H9 (cell line): ENCODE measurements at regions not wholly inside any gene's neighbourhood (a gene's known extent, or its start where the extent isn't known, plus 50 kb on each side); places are given as distances from the start of the nearest gene placed in this dataset.

Experiments used
- DNase-seq: peaks from one replicate; pipeline ENCODE4 v3.0.0-alpha.2; 2017
- H2AFZ ChIP-seq: one replicate; pipeline ENCODE4 v1.6.1; 2013; ENCODE audit warnings: mild to moderate bottlenecking, low read length, control low read depth, moderate library complexity
- H2AK5ac ChIP-seq: 2 replicates; pipeline ENCODE4 v1.6.1; 2013; ENCODE audit warnings: low read length, control low read depth, mixed read lengths; ENCODE audit not compliant: insufficient read length
- H2BK120ac ChIP-seq: one replicate; pipeline ENCODE4 v1.6.1; 2013; ENCODE audit warnings: low read depth, mild to moderate bottlenecking, low read length, control low read depth, inconsistent platforms; ENCODE audit not compliant: poor library complexity, severe bottlenecking
- H2BK12ac ChIP-seq: 2 replicates; pipeline ENCODE4 v1.6.1; 2013; ENCODE audit warnings: low read length, control low read depth, mixed read lengths, low read depth; ENCODE audit not compliant: insufficient read length
- H2BK15ac ChIP-seq: 2 replicates; pipeline ENCODE4 v1.6.1; 2013; ENCODE audit warnings: low read depth, low read length, control low read depth
- H2BK20ac ChIP-seq: one replicate; pipeline ENCODE4 v1.6.1; 2013; ENCODE audit warnings: low read depth, mild to moderate bottlenecking, low read length, control low read depth, inconsistent platforms; ENCODE audit not compliant: poor library complexity, severe bottlenecking
- H2BK5ac ChIP-seq: 2 replicates; pipeline ENCODE4 v1.6.1; 2013; ENCODE audit warnings: low read length, control low read depth, mixed read lengths; ENCODE audit not compliant: insufficient read length
- H3K14ac ChIP-seq: 2 replicates; pipeline ENCODE4 v1.6.1; 2013; ENCODE audit warnings: low read length, control low read depth; ENCODE audit not compliant: insufficient read depth
- H3K18ac ChIP-seq: 2 replicates; pipeline ENCODE4 v1.6.1; 2013; ENCODE audit warnings: low read depth, mild to moderate bottlenecking, mixed read lengths, low read length, control low read depth; ENCODE audit not compliant: insufficient read length
- H3K23ac ChIP-seq: 2 replicates; pipeline ENCODE4 v1.6.1; 2013; ENCODE audit warnings: low read length, control low read depth, mixed read lengths, low read depth; ENCODE audit not compliant: insufficient read length
- H3K23me2 ChIP-seq: 2 replicates; pipeline ENCODE4 v1.6.1; 2013; ENCODE audit warnings: low read depth, mild to moderate bottlenecking, mixed read lengths, low read length, control low read depth; ENCODE audit not compliant: insufficient read length, poor library complexity, severe bottlenecking
- H3K27ac ChIP-seq: 2 replicates; pipeline ENCODE4 v1.5.1; 2013; ENCODE audit warnings: low read length, control low read depth, mixed read lengths, low read depth; ENCODE audit not compliant: insufficient read length
- H3K27me3 ChIP-seq: 2 replicates; pipeline ENCODE4 v1.6.1; 2013; ENCODE audit warnings: low read length, control low read depth, inconsistent platforms; ENCODE audit not compliant: insufficient read depth
- H3K4ac ChIP-seq: 2 replicates; pipeline ENCODE4 v1.6.1; 2013; ENCODE audit warnings: low read depth, mild to moderate bottlenecking, control low read depth, inconsistent platforms, low read length, moderate library complexity
- H3K4me1 ChIP-seq: 2 replicates; pipeline ENCODE4 v1.6.1; 2013; ENCODE audit warnings: low read length, control low read depth, inconsistent platforms; ENCODE audit not compliant: insufficient read depth
- H3K4me2 ChIP-seq: 2 replicates; pipeline ENCODE4 v1.6.1; 2013; ENCODE audit warnings: low read length, control low read depth, mixed read lengths; ENCODE audit not compliant: insufficient read length, insufficient read depth
- H3K56ac ChIP-seq: 2 replicates; pipeline ENCODE4 v1.6.1; 2013; ENCODE audit warnings: low read depth, mild to moderate bottlenecking, mixed read lengths, low read length, control low read depth; ENCODE audit not compliant: insufficient read length
- H3K79me1 ChIP-seq: 2 replicates; pipeline ENCODE4 v1.6.1; 2013; ENCODE audit warnings: low read depth, mild to moderate bottlenecking, moderate library complexity, low read length, control low read depth, inconsistent platforms; ENCODE audit not compliant: insufficient read depth, poor library complexity, severe bottlenecking
- H3K79me2 ChIP-seq: 2 replicates; pipeline ENCODE4 v1.6.1; 2013; ENCODE audit warnings: low read length, control low read depth, inconsistent platforms; ENCODE audit not compliant: insufficient read depth
- H3K9ac ChIP-seq: 2 replicates; pipeline ENCODE4 v1.6.1; 2013; ENCODE audit warnings: low read length, control low read depth, mixed read lengths; ENCODE audit not compliant: insufficient read length; ENCODE audit errors: extremely low read depth
- H3K9me3 ChIP-seq: one replicate; pipeline ENCODE4 v1.6.1; 2013; ENCODE audit warnings: low read depth, low read length, inconsistent platforms; ENCODE audit not compliant: control insufficient read depth
- H3T11ph ChIP-seq: one replicate; pipeline ENCODE4 v1.6.1; 2013; ENCODE audit warnings: mild to moderate bottlenecking, low read length, control low read depth, inconsistent platforms
- H4K20me1 ChIP-seq: one replicate; pipeline ENCODE4 v1.6.1; 2013; ENCODE audit not compliant: control insufficient read depth, insufficient read length, insufficient read depth
- H4K5ac ChIP-seq: 2 replicates; pipeline ENCODE4 v1.6.1; 2013; ENCODE audit warnings: low read depth, mild to moderate bottlenecking, mixed read lengths, low read length, control low read depth; ENCODE audit not compliant: insufficient read length
- H4K8ac ChIP-seq: replicated peaks from 2 replicates; pipeline ENCODE4 v1.6.1; 2013; ENCODE audit warnings: low read length, control low read depth, mixed read lengths, low read depth; ENCODE audit not compliant: insufficient read length
- H4K91ac ChIP-seq: 2 replicates; pipeline ENCODE4 v1.6.1; 2013; ENCODE audit warnings: low read depth, mild to moderate bottlenecking, moderate library complexity, mixed read lengths, low read length, control low read depth; ENCODE audit not compliant: insufficient read length
- H3K27ac Mint-ChIP-seq, 3 experiments: 2 replicates in 2 of 3; 3 replicates in 1 of 3; pipeline ENCODE4 v1.8.0; 2020 to 2021; ENCODE audit warnings: mixed read lengths in 3 of 3, mild to moderate bottlenecking in 1 of 3, moderate library complexity in 1 of 3
- H3K27me3 Mint-ChIP-seq: 2 replicates; pipeline ENCODE4 v1.8.0; 2021; ENCODE audit warnings: low read depth, mild to moderate bottlenecking, moderate library complexity, mixed read lengths
- H3K36me3 Mint-ChIP-seq, 3 experiments: 2 replicates in 2 of 3; 3 replicates in 1 of 3; pipeline ENCODE4 v1.8.0; 2020 to 2021; ENCODE audit warnings: low read depth in 3 of 3, mixed read lengths in 3 of 3; ENCODE audit not compliant: insufficient read depth in 1 of 3
- H3K4me1 Mint-ChIP-seq, 2 experiments: 2 replicates each; pipeline ENCODE4 v1.8.0; 2020; ENCODE audit warnings: mixed read lengths in 2 of 2
- H3K4me3 Mint-ChIP-seq, 2 experiments: 2 replicates in 1 of 2; 3 replicates in 1 of 2; pipeline ENCODE4 v1.8.0; 2020 to 2021; ENCODE audit warnings: mild to moderate bottlenecking in 2 of 2, mixed read lengths in 2 of 2, moderate library complexity in 1 of 2
- H3K9me3 Mint-ChIP-seq, 2 experiments: 2 replicates in 1 of 2; 3 replicates in 1 of 2; pipeline ENCODE4 v1.8.0; 2020; ENCODE audit warnings: mild to moderate bottlenecking in 2 of 2, mixed read lengths in 2 of 2, moderate library complexity in 1 of 2
- WGBS: extraction: QIAGEN DNeasy Blood & Tissue Kit; methylation state at CpG from one replicate; pipeline ENCODE4 v1.1.7; 2013; ENCODE audit warnings: missing lambda C conversion rate, low lambda C conversion rate, mixed read lengths; ENCODE audit not compliant: insufficient read length; ENCODE audit errors: extremely low coverage; 5-methylcytosine and 5-hydroxymethylcytosine counted together
- TF ChIP-seq, protein P1 (sequence below): fragments of 200-600 bp; sonication (generic); conservative IDR thresholded peaks from 3 replicates; pipeline ENCODE4 v1.8.0; 2021; ENCODE audit warnings: antibody characterized with exemption, mild to moderate bottlenecking

DNA sequence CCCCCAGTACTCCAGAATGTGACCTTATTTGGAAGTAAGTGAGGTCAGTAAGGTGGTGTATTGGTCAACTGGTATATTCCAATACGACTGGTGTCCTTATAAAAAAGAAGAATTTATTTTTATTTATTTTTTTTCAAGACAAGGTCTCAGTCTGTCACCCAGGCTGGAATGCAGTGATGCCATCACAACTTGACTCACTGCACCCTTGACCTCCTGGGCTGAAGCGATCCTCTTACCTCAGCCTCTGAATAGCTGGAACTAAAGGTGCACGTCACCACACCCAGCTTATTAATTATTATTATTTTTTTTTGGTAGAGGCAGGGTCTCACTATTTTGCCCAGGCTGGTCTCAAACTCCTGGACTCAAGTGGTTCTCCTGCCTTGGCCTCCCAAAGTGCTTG lies 115.1 kb upstream of the PITX2 start:
- Histone ChIP-seq H3K18ac (no peak overlapping the region), H4K91ac (no peak overlapping the region), H3K9ac (no peak overlapping the region), H4K8ac (no peak overlapping the region), H2BK12ac (no peak overlapping the region), H3K27ac (no peak overlapping the region), H3T11ph (no peak overlapping the region), H2BK15ac (no peak overlapping the region), H4K20me1 (no peaks in the 10 kb centered on the region), H3K23ac (no peak overlapping the region), H3K14ac (no peak overlapping the region), H4K5ac (no peak overlapping the region), H2BK20ac (no peak overlapping the region), H3K23me2 (no peaks in the 10 kb centered on the region), H2BK5ac (no peak overlapping the region), H3K56ac (no peak overlapping the region), H3K4ac (no peak overlapping the region), H2AK5ac (no peak overlapping the region), H2BK120ac (no peak overlapping the region), H2AFZ (no peak overlapping the region), H3K79me1 (no peaks in the 10 kb centered on the region), H3K4me2 (no peak overlapping the region), H3K9me3 (no peaks in the 10 kb centered on the region), H3K4me1 (no peaks in the 10 kb centered on the region), H3K27me3 (no peaks in the 10 kb centered on the region), H3K79me2 (no peaks in the 10 kb centered on the region)
- DNase-seq: no peak
- Mint-ChIP-seq H3K4me1 (peaks cover 0 to 3% of the 10 kb centered on the region in 2 experiments; a peak in 1 of 4 replicates), H3K27ac (no peak overlapping the region), H3K4me3 (no peak overlapping the region), H3K36me3 (no peaks in the 10 kb centered on the region), H3K9me3 (no peaks in the 10 kb centered on the region; a peak in 1 of 5 replicates), H3K27me3 (no peaks in the 10 kb centered on the region)
- TF ChIP-seq, protein P1, sequence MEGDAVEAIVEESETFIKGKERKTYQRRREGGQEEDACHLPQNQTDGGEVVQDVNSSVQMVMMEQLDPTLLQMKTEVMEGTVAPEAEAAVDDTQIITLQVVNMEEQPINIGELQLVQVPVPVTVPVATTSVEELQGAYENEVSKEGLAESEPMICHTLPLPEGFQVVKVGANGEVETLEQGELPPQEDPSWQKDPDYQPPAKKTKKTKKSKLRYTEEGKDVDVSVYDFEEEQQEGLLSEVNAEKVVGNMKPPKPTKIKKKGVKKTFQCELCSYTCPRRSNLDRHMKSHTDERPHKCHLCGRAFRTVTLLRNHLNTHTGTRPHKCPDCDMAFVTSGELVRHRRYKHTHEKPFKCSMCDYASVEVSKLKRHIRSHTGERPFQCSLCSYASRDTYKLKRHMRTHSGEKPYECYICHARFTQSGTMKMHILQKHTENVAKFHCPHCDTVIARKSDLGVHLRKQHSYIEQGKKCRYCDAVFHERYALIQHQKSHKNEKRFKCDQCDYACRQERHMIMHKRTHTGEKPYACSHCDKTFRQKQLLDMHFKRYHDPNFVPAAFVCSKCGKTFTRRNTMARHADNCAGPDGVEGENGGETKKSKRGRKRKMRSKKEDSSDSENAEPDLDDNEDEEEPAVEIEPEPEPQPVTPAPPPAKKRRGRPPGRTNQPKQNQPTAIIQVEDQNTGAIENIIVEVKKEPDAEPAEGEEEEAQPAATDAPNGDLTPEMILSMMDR: no peak
- WGBS: no CpG with 5 or more reads among the region's 3 CpGs
